PFSK-1 (cell line): ENCODE measurements at regions not wholly inside any gene's neighbourhood (a gene's known extent, or its start where the extent isn't known, plus 50 kb on each side); places are given as distances from the start of the nearest gene placed in this dataset.

Experiments
- FOXP2 ChIP-seq: optimal IDR thresholded peaks from 2 replicates; pipeline ENCODE3; 2011; ENCODE audit warnings: borderline replicate concordance, control low read depth, inconsistent platforms; ENCODE audit not compliant: insufficient read depth; ENCODE audit errors: extremely low read length, extremely low read depth
- POLR2AphosphoS5 ChIP-seq: IDR thresholded peaks from 2 replicates; pipeline ENCODE4 v1.6.1; 2012; ENCODE audit warnings: low read depth, mild to moderate bottlenecking, control low read depth, low read length, moderate library complexity
- REST ChIP-seq, 2 experiments: IDR thresholded peaks; 2 replicates each; pipeline versions ENCODE4 v1.6.1 to v1.8.0; 2011 to 2012; ENCODE audit warnings: low read depth in 2 of 2, low read length in 2 of 2, control low read depth in 1 of 2, inconsistent platforms in 1 of 2, mild to moderate bottlenecking in 1 of 2, moderate library complexity in 1 of 2; ENCODE audit not compliant: insufficient read depth in 1 of 2
- SIN3A ChIP-seq: IDR thresholded peaks from 2 replicates; pipeline ENCODE4 v1.6.1; 2012; ENCODE audit warnings: mild to moderate bottlenecking, low read length, moderate library complexity, borderline replicate concordance; ENCODE audit not compliant: insufficient read depth
- TAF1 ChIP-seq: IDR thresholded peaks from 2 replicates; pipeline ENCODE4 v1.6.1; 2012; ENCODE audit warnings: low read length, control low read depth, borderline replicate concordance; ENCODE audit not compliant: insufficient read depth

- no peak for TF ChIP-seq POLR2AphosphoS5
- no peak for TF ChIP-seq SIN3A
- TF ChIP-seq FOXP2: no peak
- TF ChIP-seq TAF1: no peak
- no peak for TF ChIP-seq REST (IDR thresholded peaks at IDR 0.05; ENCODE audit: insufficient read depth in 1 of 2, low read depth in 2 of 2, low read length in 2 of 2)
These were observed 1121.6 kb upstream of the TMEM132C start for GRCh38 chr12:127145241-127145928.

GRCh38 chr12:127145929-127146789, 1120.8 kb upstream of the TMEM132C start:
- TF ChIP-seq POLR2AphosphoS5 (no peak), REST (IDR thresholded peaks at IDR 0.05; ENCODE audit: insufficient read depth in 1 of 2, low read depth in 2 of 2, low read length in 2 of 2) (no peak), SIN3A (no peak), TAF1 (no peak), FOXP2 (no peak)

GRCh38 chr12:127146991-127147718, 1119.8 kb upstream of the TMEM132C start:
- no peak for TF ChIP-seq POLR2AphosphoS5
- TF ChIP-seq FOXP2: no peak
- no peak for TF ChIP-seq SIN3A
- no peak for TF ChIP-seq REST (IDR thresholded peaks at IDR 0.05; ENCODE audit: insufficient read depth in 1 of 2, low read depth in 2 of 2, low read length in 2 of 2)
- TF ChIP-seq TAF1: no peak

- no peak for TF ChIP-seq SIN3A
- TF ChIP-seq POLR2AphosphoS5: no peak
- TF ChIP-seq TAF1: no peak
- no peak for TF ChIP-seq FOXP2
- TF ChIP-seq REST (IDR thresholded peaks at IDR 0.05; ENCODE audit: insufficient read depth in 1 of 2, low read depth in 2 of 2, low read length in 2 of 2): no peak
These were observed 1119.2 kb upstream of the TMEM132C start for GRCh38 chr12:127147724-127148123.
